ENCODE measurements at regions not wholly inside any gene's neighbourhood (a gene's known extent, or its start where the extent isn't known, plus 50 kb on each side); places are given as distances from the start of the nearest gene placed in this dataset.
"Not testable (repeated sequence)": the region's sequence is repeated elsewhere in the genome, so short reads cannot be mapped to it uniquely, and the experiment has no call there.

DNA sequence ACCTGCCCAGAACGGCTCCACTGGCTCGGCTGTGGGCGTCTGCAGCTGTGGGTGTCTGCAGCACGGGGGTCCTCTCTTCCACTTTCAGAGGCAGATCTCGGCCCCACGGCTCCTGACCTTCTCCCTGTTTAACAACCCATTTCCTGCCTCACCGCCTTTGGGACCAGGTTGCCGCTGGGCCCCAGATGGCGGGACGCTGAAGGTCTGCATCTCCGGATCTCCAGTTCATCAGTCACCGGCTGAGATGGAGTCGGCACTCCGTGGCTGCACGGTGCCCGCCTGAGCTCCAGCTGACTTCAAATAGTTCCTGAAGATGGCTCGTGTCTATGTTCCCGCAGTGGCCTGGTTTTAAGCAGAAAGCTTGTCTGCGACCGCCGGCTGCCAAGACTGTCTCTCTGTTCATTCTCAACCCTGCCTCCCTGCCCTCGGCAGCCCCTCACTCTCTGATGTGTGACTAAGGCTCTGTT, 475.9 kb downstream of the BRD1 start:
- no peak for DNase-seq (ENCODE audit: low read depth)

- DNase-seq (ENCODE audit: low read depth): no peak
Measured at GRCh38 chr22:49350441-49351121, 477.1 kb downstream of the BRD1 start.

- DNase-seq (ENCODE audit: low read depth): no peak
Measured at GRCh38 chr22:49349841-49350381, 477.8 kb downstream of the BRD1 start.

DNA sequence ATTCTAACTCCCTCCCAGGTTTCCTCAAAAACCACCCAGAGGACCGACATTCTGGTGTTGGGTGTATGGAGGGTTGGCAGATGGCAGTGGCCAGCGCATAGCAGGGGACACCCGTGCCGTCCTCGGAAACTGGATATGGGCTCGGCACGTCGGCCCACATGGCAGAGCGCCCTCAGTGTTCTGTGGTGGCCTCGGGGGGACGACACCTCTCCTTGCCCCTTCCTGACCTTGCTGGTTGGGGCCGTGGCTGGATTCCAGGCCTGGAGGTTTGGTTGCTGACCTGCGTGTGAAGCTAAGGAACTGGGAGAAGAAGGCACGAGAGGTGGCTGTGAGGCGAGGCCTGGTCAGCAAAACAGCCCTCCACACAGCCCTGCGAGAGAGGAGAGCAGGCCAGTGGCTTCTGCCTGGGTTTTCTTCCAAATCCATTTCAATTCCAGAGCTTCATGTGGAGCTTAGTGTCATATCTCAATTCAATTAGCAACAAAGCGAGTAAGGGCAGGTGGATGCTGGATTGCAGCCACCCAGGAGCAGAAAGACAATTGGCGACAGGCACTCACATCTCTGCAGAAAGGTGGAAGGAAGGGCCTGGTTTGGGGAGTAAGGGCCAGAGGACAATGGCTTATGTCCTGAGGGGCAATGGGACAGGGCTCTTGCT, 478.4 kb downstream of the BRD1 start:
- DNase-seq (ENCODE audit: low read depth): no peak

DNA sequence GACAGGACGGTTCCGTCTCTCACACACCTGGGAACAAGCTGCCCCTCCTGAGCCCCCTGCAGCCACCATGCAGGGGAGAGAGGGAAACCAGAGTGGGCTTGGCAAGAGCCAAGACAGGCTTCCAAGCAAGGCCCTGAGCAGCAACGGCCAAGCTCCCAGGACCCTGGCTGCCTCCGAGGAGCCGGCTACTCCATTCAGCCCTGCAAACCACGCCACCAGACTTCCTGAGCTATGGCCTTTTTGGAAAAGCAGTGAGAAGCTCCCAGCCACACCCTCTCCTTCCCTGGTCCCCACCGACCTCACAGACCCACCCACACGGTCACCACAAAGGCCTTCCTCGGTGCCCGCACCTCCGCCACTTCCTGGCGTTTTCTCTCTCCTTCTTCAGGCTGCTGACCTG, 479.0 kb downstream of the BRD1 start:
- no peak for DNase-seq (ENCODE audit: low read depth)

DNA sequence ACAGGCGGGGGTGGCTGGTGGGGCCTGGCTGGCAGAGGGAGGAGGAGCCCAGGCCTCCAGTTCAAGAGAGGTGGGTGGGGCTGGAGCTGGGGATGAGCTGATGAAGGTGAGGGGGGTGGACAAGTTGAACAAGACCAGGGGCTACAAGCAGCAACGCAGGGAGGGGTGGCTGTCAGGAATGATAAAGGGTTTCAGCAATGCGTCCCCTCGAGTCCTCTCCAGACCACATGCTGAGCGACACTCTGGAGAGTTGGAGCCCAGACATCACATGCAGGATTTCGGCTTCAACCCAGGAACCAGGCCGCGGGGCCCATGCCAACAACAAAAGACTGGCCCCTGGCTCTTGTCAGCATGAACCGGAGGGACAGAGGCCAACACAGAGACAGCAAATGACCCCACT, 480.3 kb downstream of the BRD1 start:
- DNase-seq (ENCODE audit: low read depth): no peak

DNA sequence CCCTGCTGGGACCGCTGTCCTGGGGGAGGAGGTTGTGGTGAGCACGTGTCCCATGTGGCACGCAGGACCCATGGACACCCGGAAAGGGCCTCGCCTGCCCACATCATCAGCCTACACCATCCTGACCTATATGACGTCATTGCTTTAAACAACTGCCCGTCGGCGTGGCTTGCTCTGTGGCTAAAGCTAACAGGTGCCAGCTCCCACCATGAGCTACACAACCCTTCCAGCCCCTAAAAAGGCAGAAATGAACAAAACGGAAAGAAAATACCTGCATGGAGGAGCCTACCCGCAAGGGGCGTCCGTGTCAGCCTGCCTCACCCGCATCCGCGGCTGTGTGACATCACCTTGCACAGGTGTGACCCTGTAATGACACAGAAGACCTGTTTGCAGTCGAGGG, 481.8 kb downstream of the BRD1 start:
- DNase-seq (ENCODE audit: low read depth): no peak

- no peak for DNase-seq (ENCODE audit: low read depth)
Measured at GRCh38 chr22:49344656-49345055, 483.0 kb downstream of the BRD1 start.

DNA sequence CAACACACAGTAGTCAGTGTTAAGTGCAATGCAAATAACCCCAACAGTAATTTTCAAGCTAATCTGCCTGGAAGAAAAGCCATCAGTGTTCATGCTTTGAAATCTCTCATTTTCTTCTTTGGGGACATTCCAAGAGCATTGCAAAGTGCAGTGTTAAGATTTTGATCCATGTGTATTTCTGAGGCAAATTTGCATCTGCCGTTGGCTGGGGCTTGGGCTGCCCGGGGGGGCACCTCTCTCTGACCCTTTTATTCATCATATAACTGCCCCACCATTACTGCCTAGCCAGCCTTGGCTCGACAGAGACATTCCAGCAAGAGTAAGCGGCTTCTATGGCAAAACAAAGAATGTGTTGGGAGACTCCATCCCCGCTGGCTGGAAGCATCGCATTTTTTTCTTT, 483.5 kb downstream of the BRD1 start:
- no peak for DNase-seq (ENCODE audit: low read depth)

- DNase-seq (ENCODE audit: low read depth): no peak
Measured at GRCh38 chr22:49340406-49340805, 487.3 kb downstream of the BRD1 start.

- DNase-seq (ENCODE audit: low read depth): not testable (repeated sequence)
Measured at GRCh38 chr22:49336483-49336882, 491.2 kb downstream of the BRD1 start.

DNA sequence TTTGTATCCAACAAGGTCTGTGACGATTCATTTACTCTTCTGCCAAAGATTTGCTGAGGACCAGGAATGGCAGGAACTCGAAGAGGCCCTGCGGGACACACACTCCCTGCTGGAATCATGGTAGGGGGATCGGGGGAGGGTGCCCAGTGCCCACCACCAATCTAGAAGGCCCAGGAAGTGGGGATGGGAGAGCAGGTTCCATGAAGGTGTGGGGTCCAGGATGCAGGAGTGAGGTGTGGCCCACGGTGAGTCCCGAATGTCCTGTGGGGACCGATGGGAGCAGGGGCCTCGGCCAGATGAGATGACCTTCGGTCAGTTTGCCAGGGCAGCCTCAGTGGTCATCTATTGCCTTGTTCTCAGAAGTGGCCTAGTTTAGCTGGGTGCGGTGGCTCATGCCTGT, 492.7 kb downstream of the BRD1 start:
- no peak for DNase-seq (ENCODE audit: low read depth)

DNA sequence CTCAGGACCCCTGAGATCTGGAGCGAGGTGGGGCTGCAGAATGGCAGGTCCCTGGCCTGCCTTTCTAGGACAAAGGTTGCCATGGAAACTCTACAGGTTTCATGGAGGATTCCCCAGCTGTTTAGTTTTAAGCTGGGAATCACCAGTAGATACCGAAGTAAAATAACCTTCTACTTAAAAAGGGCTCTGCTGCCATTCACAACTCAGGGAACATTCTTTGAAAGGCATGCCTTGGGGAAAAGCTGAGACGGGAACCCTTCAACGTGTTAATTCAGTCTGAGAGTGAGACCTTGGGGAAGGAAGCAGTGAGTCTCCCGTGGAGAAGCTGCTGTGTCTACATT, 493.3 kb downstream of the BRD1 start:
- DNase-seq (ENCODE audit: low read depth): no peak

DNA sequence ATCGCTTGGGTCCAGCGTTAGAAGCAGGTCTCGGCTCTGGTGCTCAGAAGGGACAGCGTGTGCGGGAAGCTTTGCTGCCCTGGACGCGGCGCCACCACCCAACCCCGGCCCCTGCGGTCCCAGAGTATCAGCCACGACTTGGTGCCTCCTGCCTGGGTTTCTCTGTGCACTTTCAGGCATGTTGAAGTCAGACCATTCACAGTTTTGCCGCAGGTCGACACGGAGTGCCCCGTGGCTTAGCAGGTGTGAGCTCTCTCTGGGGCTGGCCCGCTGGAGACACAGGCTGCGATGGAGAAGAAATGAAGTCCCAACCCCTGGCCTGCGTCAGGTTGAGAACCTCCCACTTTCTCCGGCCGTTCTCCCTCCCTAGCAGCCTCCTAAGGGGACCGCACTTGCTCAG, 494.5 kb downstream of the BRD1 start:
- DNase-seq (ENCODE audit: low read depth): no peak

DNA sequence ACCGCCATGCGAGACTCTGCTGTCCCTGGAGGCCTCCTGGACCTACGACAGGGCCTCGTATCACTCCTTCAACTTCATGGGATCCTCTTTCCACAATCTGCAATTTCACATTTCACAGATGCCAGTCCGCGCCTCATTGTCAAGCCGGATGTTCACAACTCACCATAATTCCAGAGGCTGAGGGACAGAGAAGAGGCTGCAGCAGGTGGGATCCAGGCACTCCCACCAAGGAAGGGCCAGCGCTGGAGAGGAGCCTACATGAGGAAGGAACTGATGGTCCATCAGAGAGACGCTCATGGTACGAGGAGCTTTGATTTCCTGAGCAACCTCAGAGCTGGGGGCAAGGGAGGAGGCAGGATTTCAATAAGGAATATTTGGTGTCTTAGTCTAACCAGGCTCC, 495.0 kb downstream of the BRD1 start:
- DNase-seq (ENCODE audit: low read depth): no peak

GRCh38 chr22:49331878-49332277, 495.8 kb downstream of the BRD1 start:
- no peak for DNase-seq (ENCODE audit: low read depth)

- no peak for DNase-seq (ENCODE audit: low read depth)
Measured at GRCh38 chr22:49331223-49331815, 496.4 kb downstream of the BRD1 start.

- no peak for DNase-seq (ENCODE audit: low read depth)
Measured at GRCh38 chr22:49330421-49331222, 497.1 kb downstream of the BRD1 start.

GRCh38 chr22:49329636-49330035, 498.0 kb downstream of the BRD1 start:
- DNase-seq (ENCODE audit: low read depth): no peak

DNA sequence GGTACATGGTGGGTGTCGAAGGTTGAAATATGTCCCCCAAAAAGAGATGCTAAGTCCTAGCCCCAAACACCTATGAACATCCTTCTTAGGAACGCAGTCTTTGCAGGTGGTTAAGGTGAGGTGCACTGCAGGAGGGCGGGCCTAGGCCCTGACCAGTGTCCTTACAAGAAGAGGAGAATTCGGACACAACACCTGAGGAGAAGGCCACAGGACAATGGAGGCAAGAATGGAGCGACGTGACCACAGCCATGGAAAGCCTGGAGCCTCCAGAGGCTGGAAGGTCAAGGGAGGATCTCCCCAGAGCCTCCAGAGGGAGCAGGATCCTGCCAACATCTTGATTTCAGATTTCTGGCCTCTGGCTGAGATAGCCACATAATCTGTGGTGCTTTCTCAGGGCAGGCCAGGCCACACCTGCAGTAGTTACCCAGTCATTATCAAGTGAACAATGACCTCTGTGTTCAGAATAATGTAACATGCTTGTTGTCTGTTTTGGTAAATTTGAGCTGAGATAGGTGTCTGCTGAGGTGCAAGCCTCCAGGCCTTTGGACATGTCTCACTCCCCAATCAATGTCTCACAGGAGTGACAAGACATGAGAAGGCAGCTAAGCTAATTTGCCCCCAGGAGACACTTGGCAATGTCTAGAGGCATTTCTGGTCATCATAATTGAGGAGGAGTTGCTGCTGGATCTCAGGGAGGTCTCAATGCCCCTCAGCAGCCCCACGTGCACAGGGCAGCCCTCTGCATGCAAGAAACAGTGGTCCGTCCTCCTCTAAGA, 498.9 kb downstream of the BRD1 start:
- DNase-seq (ENCODE audit: low read depth): no peak

- DNase-seq (ENCODE audit: low read depth): no peak
Measured at GRCh38 chr22:49328118-49328475, 499.6 kb downstream of the BRD1 start.
